ENCODE measurements at regions not wholly inside any gene's neighbourhood (a gene's known extent, or its start where the extent isn't known, plus 50 kb on each side); places are given as distances from the start of the nearest gene placed in this dataset.

- Histone ChIP-seq H3K27me3 (no peaks in the 10 kb centered on the region), H3K4me1 (peaks cover 17% of the 10 kb centered on the region), H3K27ac (no peak overlapping the region), H3K36me3 (replicated peaks in 1 of 2; ENCODE audit: insufficient read depth in 1 of 2, low read depth in 2 of 2) (no peaks in the 10 kb centered on the region), H3K9me3 (no peaks in the 10 kb centered on the region), H3K4me3 (no peak overlapping the region)
- 90 to 91% methylated on average over 5 of the region's 5 CpGs for WGBS, 2 donors
- ATAC-seq (no peak), DNase-seq (no peak)
- intact Hi-C loops (cut with DNase I) = no loop called here
- TF ChIP-seq POLR2A (IDR thresholded peaks at IDR 0.05) (no peak), CTCF (IDR thresholded peaks at IDR 0.05) (no peak)
These were observed 221.6 kb downstream of the LTN1 start for GRCh38 chr21:28770867-28771661.

- no peaks in the 10 kb centered on the region for H3K27me3 ChIP-seq
- H3K36me3 ChIP-seq (replicated peaks in 1 of 2; ENCODE audit: insufficient read depth in 1 of 2, low read depth in 2 of 2) = no peaks in the 10 kb centered on the region
- ATAC-seq = no peak
- H3K4me1 ChIP-seq = peaks cover 17% of the 10 kb centered on the region
- no peak for DNase-seq
- no peak for TF ChIP-seq CTCF (IDR thresholded peaks at IDR 0.05)
- TF ChIP-seq POLR2A (IDR thresholded peaks at IDR 0.05) = no peak
- H3K27ac ChIP-seq = no peak overlapping the region
- H3K4me3 ChIP-seq = no peak overlapping the region
- intact Hi-C loops (cut with DNase I) = no loop called here
- no peaks in the 10 kb centered on the region for H3K9me3 ChIP-seq
These were observed 223.0 kb downstream of the LTN1 start for GRCh38 chr21:28769683-28770082.

- Histone ChIP-seq H3K27me3 (no peaks in the 10 kb centered on the region), H3K27ac (no peak overlapping the region), H3K9me3 (no peaks in the 10 kb centered on the region), H3K36me3 (replicated peaks in 1 of 2; ENCODE audit: insufficient read depth in 1 of 2, low read depth in 2 of 2) (no peaks in the 10 kb centered on the region), H3K4me1 (peaks cover 10% of the 10 kb centered on the region), H3K4me3 (no peak overlapping the region)
- ATAC-seq = no peak
- TF ChIP-seq CTCF (IDR thresholded peaks at IDR 0.05) = no peak
- intact Hi-C loops (cut with DNase I) = no loop called here
- DNase-seq = no peak
These were observed 223.9 kb downstream of the LTN1 start for GRCh38 chr21:28768753-28769152.

- 79 to 86% methylated on average over 5 of the region's 5 CpGs for WGBS, 2 donors
- ATAC-seq (no peak), DNase-seq (no peak)
- no peaks in the 10 kb centered on the region for H3K36me3 ChIP-seq (replicated peaks in 1 of 2; ENCODE audit: insufficient read depth in 1 of 2, low read depth in 2 of 2)
- H3K27me3 ChIP-seq = no peaks in the 10 kb centered on the region
- TF ChIP-seq CTCF (IDR thresholded peaks at IDR 0.05) (no peak), POLR2A (IDR thresholded peaks at IDR 0.05) (no peak)
- no peak overlapping the region for H3K4me3 ChIP-seq
- intact Hi-C loops (cut with DNase I) = no loop called here
- H3K4me1 ChIP-seq = no peaks in the 10 kb centered on the region
- H3K9me3 ChIP-seq = no peaks in the 10 kb centered on the region
- H3K27ac ChIP-seq = no peak overlapping the region
These were observed 225.2 kb downstream of the LTN1 start for GRCh38 chr21:28767523-28767922.

- Histone ChIP-seq H3K36me3 (replicated peaks in 1 of 2; ENCODE audit: insufficient read depth in 1 of 2, low read depth in 2 of 2) (no peaks in the 10 kb centered on the region), H3K4me3 (no peak overlapping the region), H3K9me3 (no peaks in the 10 kb centered on the region), H3K27me3 (no peaks in the 10 kb centered on the region), H3K27ac (no peak overlapping the region), H3K4me1 (no peaks in the 10 kb centered on the region)
- no peak for TF ChIP-seq POLR2A (IDR thresholded peaks at IDR 0.05)
- no peak for TF ChIP-seq CTCF (IDR thresholded peaks at IDR 0.05)
- DNase-seq (no peak), ATAC-seq (no peak)
- 48 to 53% methylated on average over 2 of the region's 2 CpGs for WGBS, 2 donors
- intact Hi-C loops (cut with DNase I) = no loop called here
These were observed 228.8 kb downstream of the LTN1 start for GRCh38 chr21:28763809-28764418.
